Body of pancreas (tissue), 4 donors: ENCODE measurements at regions not wholly inside any gene's neighbourhood (a gene's known extent, or its start where the extent isn't known, plus 50 kb on each side); places are given as distances from the start of the nearest gene placed in this dataset.
"Not testable (repeated sequence)": the region's sequence is repeated elsewhere in the genome, so short reads cannot be mapped to it uniquely, and the experiment has no call there.

ENCODE experiments used
- ATAC-seq: fragments of 150-250 bp; one replicate; pipeline ENCODE4 v1.9.1; 2016
- DNase-seq, 4 donors: peaks; one replicate each; pipeline ENCODE4 v3.0.0-alpha.2; 2019
- H3K27ac ChIP-seq, 4 donors: fragments of 200-600 bp; sonication (generic); 1 replicate in 3 of 4; 2 replicates in 1 of 4; pipeline versions ENCODE4 v1.5.1 to v1.6.1; 2016 to 2019; ENCODE audit warnings: mild to moderate bottlenecking in 1 of 4, mixed read lengths in 1 of 4, moderate library complexity in 1 of 4
- H3K27me3 ChIP-seq, 2 donors: fragments of 200-600 bp; sonication (generic); one replicate each; pipeline ENCODE4 v1.6.0; 2016; ENCODE audit warnings: mild to moderate bottlenecking in 1 of 2
- H3K36me3 ChIP-seq, 2 donors: fragments of 200-600 bp; sonication (generic); replicated peaks in 1 of 2; 2 replicates each; pipeline ENCODE4 v1.5.1; 2016; ENCODE audit warnings: low read depth in 2 of 2; ENCODE audit not compliant: insufficient read depth in 1 of 2
- H3K4me1 ChIP-seq: fragments of 200-600 bp; sonication (generic); one replicate; pipeline ENCODE4 v1.6.0; 2016
- H3K4me3 ChIP-seq, 2 donors: fragments of 200-600 bp; sonication (generic); 1 replicate in 1 of 2; 2 replicates in 1 of 2; pipeline ENCODE4 v1.5.1; 2016 to 2019
- H3K9me3 ChIP-seq, 3 donors: fragments of 200-600 bp; sonication (generic); 1 replicate in 2 of 3; 2 replicates in 1 of 3; pipeline ENCODE4 v1.5.1; 2016
- POLR2A ChIP-seq, 3 donors: fragments of 450-650 bp; IDR thresholded peaks; one replicate each; pipeline ENCODE4 v1.6.1; 2016; ENCODE audit warnings: antibody characterized with exemption in 3 of 3, mild to moderate bottlenecking in 2 of 3
- WGBS, 2 donors: methylation state at CpG; one replicate each; pipeline ENCODE4 v1.1.5; 2017; 5-methylcytosine and 5-hydroxymethylcytosine counted together
- intact Hi-C: fragments of 100-400 bp; cut with DNase I; formaldehyde crosslinking; loops from one replicate; pipeline ENCODE4 v1.15.1; 2023
- TF ChIP-seq, protein P1 (sequence below), 7 experiments: fragments of 450-650 bp in 4 of 7; fragments of 200-600 bp in 3 of 7; sonication (generic) in 3 of 7; IDR thresholded peaks; one replicate each; pipeline ENCODE4 v1.5.1; 2016 to 2019; ENCODE audit warnings: antibody characterized with exemption in 7 of 7

DNA sequence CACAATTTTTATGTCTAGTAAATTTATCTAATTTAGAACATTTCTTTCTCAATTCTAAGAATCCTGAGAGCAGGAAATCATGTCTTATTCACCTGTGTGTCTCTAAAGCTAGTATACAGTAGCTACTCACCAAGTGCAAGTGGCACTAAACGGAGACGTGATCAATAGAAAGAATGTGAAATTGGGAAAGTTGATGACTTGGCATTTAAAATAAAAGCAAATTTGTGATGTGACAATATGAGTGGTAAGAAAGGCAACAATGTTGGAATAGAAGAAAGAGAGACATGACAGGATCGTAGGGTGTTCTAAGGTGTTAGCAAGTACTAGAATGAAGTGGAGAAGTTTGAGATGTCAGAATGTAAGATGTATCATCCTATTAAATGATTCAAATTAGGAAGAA, 725.9 kb downstream of the BCKDHB start:
- H3K36me3 ChIP-seq: no peaks in the 10 kb centered on the region
- TF ChIP-seq POLR2A (IDR thresholded peaks at IDR 0.05): no peak
- TF ChIP-seq, protein P1, sequence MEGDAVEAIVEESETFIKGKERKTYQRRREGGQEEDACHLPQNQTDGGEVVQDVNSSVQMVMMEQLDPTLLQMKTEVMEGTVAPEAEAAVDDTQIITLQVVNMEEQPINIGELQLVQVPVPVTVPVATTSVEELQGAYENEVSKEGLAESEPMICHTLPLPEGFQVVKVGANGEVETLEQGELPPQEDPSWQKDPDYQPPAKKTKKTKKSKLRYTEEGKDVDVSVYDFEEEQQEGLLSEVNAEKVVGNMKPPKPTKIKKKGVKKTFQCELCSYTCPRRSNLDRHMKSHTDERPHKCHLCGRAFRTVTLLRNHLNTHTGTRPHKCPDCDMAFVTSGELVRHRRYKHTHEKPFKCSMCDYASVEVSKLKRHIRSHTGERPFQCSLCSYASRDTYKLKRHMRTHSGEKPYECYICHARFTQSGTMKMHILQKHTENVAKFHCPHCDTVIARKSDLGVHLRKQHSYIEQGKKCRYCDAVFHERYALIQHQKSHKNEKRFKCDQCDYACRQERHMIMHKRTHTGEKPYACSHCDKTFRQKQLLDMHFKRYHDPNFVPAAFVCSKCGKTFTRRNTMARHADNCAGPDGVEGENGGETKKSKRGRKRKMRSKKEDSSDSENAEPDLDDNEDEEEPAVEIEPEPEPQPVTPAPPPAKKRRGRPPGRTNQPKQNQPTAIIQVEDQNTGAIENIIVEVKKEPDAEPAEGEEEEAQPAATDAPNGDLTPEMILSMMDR (IDR thresholded peaks at IDR 0.05): no peak

GRCh38 chr6:80793411-80793810, 686.9 kb downstream of the BCKDHB start:
- TF ChIP-seq, protein P1 (IDR thresholded peaks at IDR 0.05): no peak
- TF ChIP-seq POLR2A (IDR thresholded peaks at IDR 0.05): no peak
- H3K4me1 ChIP-seq: no peaks in the 10 kb centered on the region
- no peaks in the 10 kb centered on the region for H3K27me3 ChIP-seq
- H3K4me3 ChIP-seq: no peak overlapping the region
- no peak for ATAC-seq
- H3K27ac ChIP-seq: no peak overlapping the region
- H3K36me3 ChIP-seq: no peaks in the 10 kb centered on the region
- H3K9me3 ChIP-seq: no peaks in the 10 kb centered on the region
- 49 to 63% methylated on average over 2 of the region's 2 CpGs for WGBS, 2 donors
- intact Hi-C loops: no loop called here
- no peak for DNase-seq

More for the DNA sequence above, 725.9 kb downstream of the BCKDHB start:
- H3K4me1 ChIP-seq: no peaks in the 10 kb centered on the region
- WGBS, 2 donors: 57 to 71% methylated on average over 3 of the region's 3 CpGs
- DNase-seq (no peak), ATAC-seq (no peak)
- H3K27me3 ChIP-seq: no peaks in the 10 kb centered on the region
- H3K4me3 ChIP-seq: no peak overlapping the region
- intact Hi-C loops: no loop called here
- H3K9me3 ChIP-seq: no peaks in the 10 kb centered on the region
- no peak overlapping the region for H3K27ac ChIP-seq

- ATAC-seq (no peak), DNase-seq (no peak)
- H3K4me1 ChIP-seq: no peaks in the 10 kb centered on the region
- H3K36me3 ChIP-seq: no peaks in the 10 kb centered on the region
- H3K4me3 ChIP-seq: no peak overlapping the region
- H3K27me3 ChIP-seq: no peaks in the 10 kb centered on the region
- H3K27ac ChIP-seq: no peak overlapping the region
- intact Hi-C loops: no loop called here
- H3K9me3 ChIP-seq: no peaks in the 10 kb centered on the region
- TF ChIP-seq POLR2A (IDR thresholded peaks at IDR 0.05): no peak
- TF ChIP-seq, protein P1 (IDR thresholded peaks at IDR 0.05): no peak
Measured at GRCh38 chr6:80792151-80792550, 685.7 kb downstream of the BCKDHB start.

DNA sequence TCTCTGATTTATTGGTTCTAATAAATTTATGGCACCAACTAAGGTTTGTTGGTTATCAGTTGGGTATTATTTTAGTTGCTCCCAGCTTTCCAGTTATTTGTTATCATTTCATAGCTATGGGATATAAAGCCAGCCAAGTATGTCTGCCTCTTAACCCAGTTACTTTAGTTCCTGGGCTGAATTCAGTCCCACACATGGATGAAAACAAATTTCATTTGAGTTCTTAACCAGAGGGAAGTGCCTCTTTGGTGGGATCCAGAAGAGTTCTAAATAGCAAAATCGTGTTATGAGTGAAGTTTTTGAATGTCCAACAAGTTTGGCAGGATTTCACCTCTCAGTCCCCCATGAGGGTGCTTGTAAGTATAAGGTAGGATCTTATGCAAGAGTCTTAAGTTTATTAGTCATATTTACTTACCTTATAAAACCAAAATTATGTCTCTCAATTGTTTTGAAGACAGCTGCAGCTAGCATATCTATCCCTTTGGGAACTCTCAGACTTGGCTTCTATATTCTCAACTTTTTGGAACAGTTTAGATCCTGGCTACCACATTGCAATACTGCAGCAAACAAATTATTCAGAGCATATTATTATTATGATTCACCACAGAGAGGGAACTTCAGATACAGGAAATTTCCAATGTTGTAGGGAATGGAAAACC, 683.6 kb downstream of the BCKDHB start:
- DNase-seq (no peak), ATAC-seq (no peak)
- intact Hi-C loops: no loop called here
- no peak overlapping the region for H3K27ac ChIP-seq
- H3K9me3 ChIP-seq: no peaks in the 10 kb centered on the region
- TF ChIP-seq, protein P1 (IDR thresholded peaks at IDR 0.05): no peak
- no peak for TF ChIP-seq POLR2A (IDR thresholded peaks at IDR 0.05)
- no peaks in the 10 kb centered on the region for H3K27me3 ChIP-seq
- no peaks in the 10 kb centered on the region for H3K36me3 ChIP-seq
- WGBS, 2 donors: 25 to 27% methylated on average over 1 of the region's 1 CpG
- no peak overlapping the region for H3K4me3 ChIP-seq
- no peaks in the 10 kb centered on the region for H3K4me1 ChIP-seq

DNA sequence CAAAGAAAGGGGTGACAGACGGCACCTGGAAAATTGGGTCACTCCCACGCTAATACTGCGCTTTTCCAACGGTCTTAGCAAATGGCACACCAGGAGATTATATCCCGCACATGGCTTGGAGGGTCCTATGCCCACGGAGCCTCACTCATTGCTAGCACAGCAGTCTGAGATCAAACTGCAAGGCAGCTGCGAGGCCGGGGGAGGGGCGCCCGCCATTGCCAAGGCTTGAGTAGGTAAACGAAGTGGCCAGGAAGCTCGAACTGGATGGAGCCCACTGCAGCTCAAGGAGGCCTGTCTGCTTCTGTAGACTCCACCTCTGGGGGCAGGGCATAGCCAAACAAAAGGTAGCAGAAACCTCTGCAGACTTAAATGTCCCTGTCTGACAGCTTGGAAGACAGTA, 676.8 kb downstream of the BCKDHB start:
- H3K4me1 ChIP-seq, H3K4me3 ChIP-seq, H3K27ac ChIP-seq, intact Hi-C loops, H3K27me3 ChIP-seq, ATAC-seq, H3K36me3 ChIP-seq, DNase-seq: not testable (repeated sequence)
- H3K9me3 ChIP-seq: peaks cover 0 to 15% (median 0%) of the 10 kb centered on the region in 3 donors
- 69 to 88% methylated on average over 7 to 12 of the region's 12 CpGs for WGBS, 2 donors
